Right lobe of liver (tissue), 6 donors: ENCODE measurements at regions not wholly inside any gene's neighbourhood (a gene's known extent, or its start where the extent isn't known, plus 50 kb on each side); places are given as distances from the start of the nearest gene placed in this dataset.
"Not testable (repeated sequence)": the region's sequence is repeated elsewhere in the genome, so short reads cannot be mapped to it uniquely, and the experiment has no call there.

Experiments used
- ATAC-seq, 4 donors: fragments of 200-7000 bp; cut with Tn5 transposase; one replicate each; pipeline ENCODE4 v1.9.1; 2020; ENCODE audit warnings: mild to moderate bottlenecking in 4 of 4, moderate library complexity in 4 of 4
- DNase-seq, 3 donors: peaks; one replicate each; pipeline ENCODE4 v3.0.0-alpha.2; 2020
- H3K27ac ChIP-seq, 3 donors: fragments of 200-600 bp; one replicate each; pipeline ENCODE4 v1.8.0; 2022
- H3K27me3 ChIP-seq, 2 donors: fragments of 200-600 bp; one replicate each; pipeline ENCODE4 v1.8.0; 2022
- H3K36me3 ChIP-seq, 4 donors: fragments of 200-600 bp; sonication (generic) in 1 of 4; one replicate each; pipeline versions ENCODE4 v1.5.1 to v1.8.0; 2017 to 2022; ENCODE audit warnings: control low read depth in 1 of 4
- H3K4me1 ChIP-seq, 4 donors: fragments of 200-600 bp; sonication (generic) in 1 of 4; one replicate each; pipeline versions ENCODE4 v1.5.1 to v1.8.0; 2017 to 2022; ENCODE audit warnings: control low read depth in 1 of 4
- H3K4me3 ChIP-seq, 3 donors: fragments of 200-600 bp; one replicate each; pipeline ENCODE4 v1.8.0; 2022
- H3K9me3 ChIP-seq, 4 donors: fragments of 200-600 bp; sonication (generic) in 1 of 4; one replicate each; pipeline versions ENCODE4 v1.5.1 to v1.8.0; 2017 to 2022; ENCODE audit warnings: control low read depth in 1 of 4
- CTCF ChIP-seq, 4 donors: fragments of 200-600 bp in 3 of 4; fragments of 450-650 bp in 1 of 4; IDR thresholded peaks; one replicate each; pipeline versions ENCODE4 v1.5.1 to v1.8.0; 2016 to 2022; ENCODE audit warnings: antibody characterized with exemption in 4 of 4, mild to moderate bottlenecking in 2 of 4
- POLR2A ChIP-seq: fragments of 450-650 bp; IDR thresholded peaks from one replicate; pipeline ENCODE4 v1.6.1; 2017; ENCODE audit warnings: antibody characterized with exemption, mild to moderate bottlenecking
- WGBS: methylation state at CpG from one replicate; pipeline ENCODE4 v1.1.6; 2018; ENCODE audit warnings: low coverage, low lambda C conversion rate; ENCODE audit not compliant: insufficient coverage; ENCODE audit errors: missing lambda C conversion rate; 5-methylcytosine and 5-hydroxymethylcytosine counted together
- intact Hi-C, 2 donors: fragments of 100-400 bp; cut with DNase I; formaldehyde crosslinking; loops; one replicate each; pipeline versions ENCODE4 v1.11.2 to v1.14.1; 2022
- donor health status: DM: no; HTN: yes; CAD: no.
- donor health status: DM: no; HTN: no; CAD: no.
- donor health status: DM: no; HTN: no; CAD: no.
- donor health status: DM: no; HTN: yes; CAD: no.
- donor health status: DM: no; HTN: yes; CAD: no.

DNA sequence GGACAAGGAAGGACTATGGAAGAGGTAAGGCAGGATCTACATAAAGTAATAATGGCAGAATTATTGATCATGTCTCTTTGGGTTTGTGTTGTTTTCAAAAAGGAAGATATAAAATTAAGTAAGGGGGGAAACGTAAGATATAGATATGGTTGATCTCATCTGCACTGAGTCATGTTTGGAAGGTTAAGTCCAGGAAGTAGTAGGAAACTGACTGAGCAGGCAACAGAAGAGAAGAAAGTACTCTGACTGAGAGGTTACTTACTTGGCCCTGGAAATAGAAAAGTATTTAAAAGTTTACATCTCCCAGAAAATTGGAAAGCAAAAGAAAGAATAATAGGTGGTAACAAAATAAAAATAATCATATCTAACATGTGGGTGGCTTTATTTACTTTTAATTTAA is 405.3 kb upstream of the RGMB start:
- no peak for ATAC-seq
- 29% methylated on average over 1 of the region's 1 CpG for WGBS
- no peak for TF ChIP-seq POLR2A
- no peak for TF ChIP-seq CTCF (IDR thresholded peaks at IDR 0.05)
- H3K36me3 ChIP-seq: no peaks in the 10 kb centered on the region
- H3K4me1 ChIP-seq: no peaks in the 10 kb centered on the region
- H3K27ac ChIP-seq: no peak overlapping the region
- no peak for DNase-seq
- no peaks in the 10 kb centered on the region for H3K9me3 ChIP-seq
- intact Hi-C loops: no loop called here
- H3K4me3 ChIP-seq: no peak overlapping the region
- no peaks in the 10 kb centered on the region for H3K27me3 ChIP-seq

DNA sequence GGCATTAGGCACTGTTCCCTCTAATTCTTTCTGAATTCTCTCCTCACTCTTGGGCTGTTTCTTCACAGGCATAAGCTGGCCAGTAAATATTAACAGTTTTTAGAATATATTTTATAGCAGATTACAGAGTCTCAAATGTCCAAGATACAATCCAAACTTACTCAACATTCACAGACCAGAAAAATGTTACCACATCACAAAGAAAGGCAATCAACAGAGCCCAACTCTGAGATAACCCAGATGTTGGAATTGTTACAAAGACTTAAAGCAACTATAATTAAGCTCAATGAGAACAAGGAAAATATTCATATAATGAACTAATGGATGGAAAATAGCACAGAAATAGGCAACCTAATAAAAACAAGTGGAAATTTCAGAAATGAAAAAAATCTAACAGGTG is 401.1 kb upstream of the RGMB start:
- TF ChIP-seq POLR2A (no peak), CTCF (IDR thresholded peaks at IDR 0.05) (no peak)
- intact Hi-C loops: no loop called here
- ATAC-seq: no peak
- DNase-seq: no peak
- H3K36me3 ChIP-seq: no peaks in the 10 kb centered on the region
- H3K27me3 ChIP-seq: no peaks in the 10 kb centered on the region
- no peaks in the 10 kb centered on the region for H3K4me1 ChIP-seq
- H3K4me3 ChIP-seq: no peak overlapping the region
- no peaks in the 10 kb centered on the region for H3K9me3 ChIP-seq
- H3K27ac ChIP-seq: no peak overlapping the region

GRCh38 chr5:98391921-98392625 is 381.4 kb upstream of the RGMB start:
- no peaks in the 10 kb centered on the region for H3K27me3 ChIP-seq
- no peak for TF ChIP-seq CTCF (IDR thresholded peaks at IDR 0.05)
- no peak for TF ChIP-seq POLR2A
- ATAC-seq (peak in 1 of 4 donors; percentile 22), DNase-seq (no peak)
- intact Hi-C loops: no loop called here
- H3K9me3 ChIP-seq: no peaks in the 10 kb centered on the region
- no peaks in the 10 kb centered on the region for H3K4me1 ChIP-seq
- 70% methylated on average over 4 of the region's 31 CpGs for WGBS
- H3K36me3 ChIP-seq: no peaks in the 10 kb centered on the region
- no peak overlapping the region for H3K27ac ChIP-seq
- no peak overlapping the region for H3K4me3 ChIP-seq

GRCh38 chr5:98393205-98393604 is 380.3 kb upstream of the RGMB start:
- DNase-seq: not testable (repeated sequence)

GRCh38 chr5:98397081-98397480 is 376.4 kb upstream of the RGMB start:
- no peaks in the 10 kb centered on the region for H3K36me3 ChIP-seq
- no peak overlapping the region for H3K4me3 ChIP-seq
- TF ChIP-seq POLR2A (no peak), CTCF (IDR thresholded peaks at IDR 0.05) (no peak)
- no peak for ATAC-seq
- no peaks in the 10 kb centered on the region for H3K9me3 ChIP-seq
- no peak for DNase-seq
- 64% methylated on average over 3 of the region's 3 CpGs for WGBS
- no peaks in the 10 kb centered on the region for H3K4me1 ChIP-seq
- intact Hi-C loops: no loop called here
- H3K27me3 ChIP-seq: no peaks in the 10 kb centered on the region
- H3K27ac ChIP-seq: no peak overlapping the region

More at GRCh38 chr5:98393205-98393604, 380.3 kb upstream of the RGMB start:
- H3K27me3 ChIP-seq, H3K9me3 ChIP-seq, H3K36me3 ChIP-seq, H3K27ac ChIP-seq, H3K4me1 ChIP-seq, intact Hi-C loops, ATAC-seq, H3K4me3 ChIP-seq: not testable (repeated sequence)
- 58% methylated on average over 5 of the region's 8 CpGs for WGBS
